ENCODE measurements at regions not wholly inside any gene's neighbourhood (a gene's known extent, or its start where the extent isn't known, plus 50 kb on each side); places are given as distances from the start of the nearest gene placed in this dataset.
"Not testable (repeated sequence)": the region's sequence is repeated elsewhere in the genome, so short reads cannot be mapped to it uniquely, and the experiment has no call there.

DNA sequence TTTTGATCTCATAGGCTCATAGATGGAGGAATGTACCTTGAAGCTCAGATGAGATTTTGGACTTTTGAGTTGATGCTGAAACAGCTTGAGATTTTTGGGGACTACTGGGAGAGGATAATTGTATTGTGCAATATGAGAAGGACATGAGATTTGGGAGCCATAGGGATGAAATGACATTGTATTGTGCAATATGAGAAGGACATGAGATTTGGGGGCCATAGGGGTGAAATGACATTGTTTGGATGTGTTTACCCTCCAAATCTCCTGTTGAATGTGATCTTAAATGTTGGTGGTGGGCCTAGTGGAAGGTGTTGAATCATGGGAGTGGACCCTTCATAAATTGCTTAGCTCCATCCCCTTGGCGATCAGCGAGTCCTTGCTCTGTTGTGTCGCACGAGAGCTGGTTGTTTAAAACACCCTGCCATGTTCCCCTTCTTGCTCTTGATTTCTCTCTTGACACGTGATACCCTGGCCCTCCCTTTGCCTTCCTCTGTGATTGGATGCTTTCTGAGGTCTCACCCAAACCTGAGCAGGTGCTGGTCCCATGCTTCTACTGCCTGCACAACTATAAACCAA is 110.9 kb upstream of the TPTE start:
- not testable (repeated sequence) for H3K4me3 Mint-ChIP-seq; H3K36me3 Mint-ChIP-seq (ENCODE audit: low read depth); H3K27me3 Mint-ChIP-seq; H3K27ac Mint-ChIP-seq; H3K9me3 Mint-ChIP-seq; DNase-seq; ATAC-seq; H3K4me1 Mint-ChIP-seq

DNA sequence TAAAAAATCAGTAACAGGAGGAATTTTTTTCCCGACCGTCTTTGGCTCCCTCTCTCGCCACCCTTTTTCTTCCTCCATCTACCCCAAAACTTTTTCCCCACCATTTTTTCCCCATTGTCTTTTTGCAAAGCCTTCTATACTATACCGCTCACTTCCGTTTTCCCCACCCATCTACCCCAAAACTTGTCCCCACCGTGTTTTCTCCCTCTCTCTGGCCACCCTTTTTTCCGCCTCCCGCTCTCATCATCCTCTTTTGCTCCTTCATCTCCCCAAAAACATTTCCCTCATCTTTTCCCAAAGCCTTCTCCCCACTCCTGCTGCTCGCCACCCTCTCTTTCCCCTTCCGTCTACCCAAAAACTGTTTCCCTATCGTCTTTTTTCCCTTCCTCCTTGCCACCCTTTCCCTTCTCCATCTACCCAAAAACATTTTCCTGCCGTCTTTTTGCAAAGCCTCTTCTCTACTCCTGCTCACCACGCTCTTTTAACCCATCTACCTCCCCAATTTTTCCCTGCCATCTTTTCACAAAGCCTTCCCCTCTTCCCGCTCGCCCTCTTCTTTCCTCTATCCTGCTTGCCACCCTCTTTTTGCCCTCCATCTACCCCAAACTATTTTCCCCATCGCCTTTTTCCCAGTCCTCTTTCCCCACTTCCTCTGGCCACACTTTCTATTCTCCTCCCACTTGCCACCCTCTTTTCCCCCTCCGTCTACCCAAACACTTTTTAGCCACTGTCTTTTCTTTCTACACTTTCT is 109.4 kb upstream of the TPTE start:
- not testable (repeated sequence) for H3K36me3 Mint-ChIP-seq (ENCODE audit: low read depth); H3K27ac Mint-ChIP-seq

DNA sequence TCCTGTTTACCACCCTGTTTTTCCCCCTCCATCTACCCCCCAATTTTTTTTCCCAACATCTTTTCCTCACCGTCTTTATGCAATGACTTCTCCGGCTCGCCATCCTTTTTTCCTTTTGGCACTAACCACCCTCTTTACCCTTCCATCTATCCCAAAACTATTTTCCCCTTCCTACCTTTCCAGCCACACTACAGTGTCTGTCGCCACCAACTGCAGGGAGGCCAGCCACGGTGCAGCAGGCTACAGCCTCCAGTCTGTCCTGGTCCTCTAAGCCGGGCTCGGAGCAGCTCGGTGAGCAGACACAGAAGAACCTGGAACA is 108.5 kb upstream of the TPTE start:
- not testable (repeated sequence) for H3K4me3 Mint-ChIP-seq; H3K27me3 Mint-ChIP-seq; H3K36me3 Mint-ChIP-seq (ENCODE audit: low read depth); H3K4me1 Mint-ChIP-seq; H3K27ac Mint-ChIP-seq; DNase-seq; ATAC-seq; H3K9me3 Mint-ChIP-seq

More for the DNA sequence above, 109.4 kb upstream of the TPTE start:
- H3K27me3 Mint-ChIP-seq, H3K4me3 Mint-ChIP-seq, H3K4me1 Mint-ChIP-seq, DNase-seq, ATAC-seq, H3K9me3 Mint-ChIP-seq: not testable (repeated sequence)

DNA sequence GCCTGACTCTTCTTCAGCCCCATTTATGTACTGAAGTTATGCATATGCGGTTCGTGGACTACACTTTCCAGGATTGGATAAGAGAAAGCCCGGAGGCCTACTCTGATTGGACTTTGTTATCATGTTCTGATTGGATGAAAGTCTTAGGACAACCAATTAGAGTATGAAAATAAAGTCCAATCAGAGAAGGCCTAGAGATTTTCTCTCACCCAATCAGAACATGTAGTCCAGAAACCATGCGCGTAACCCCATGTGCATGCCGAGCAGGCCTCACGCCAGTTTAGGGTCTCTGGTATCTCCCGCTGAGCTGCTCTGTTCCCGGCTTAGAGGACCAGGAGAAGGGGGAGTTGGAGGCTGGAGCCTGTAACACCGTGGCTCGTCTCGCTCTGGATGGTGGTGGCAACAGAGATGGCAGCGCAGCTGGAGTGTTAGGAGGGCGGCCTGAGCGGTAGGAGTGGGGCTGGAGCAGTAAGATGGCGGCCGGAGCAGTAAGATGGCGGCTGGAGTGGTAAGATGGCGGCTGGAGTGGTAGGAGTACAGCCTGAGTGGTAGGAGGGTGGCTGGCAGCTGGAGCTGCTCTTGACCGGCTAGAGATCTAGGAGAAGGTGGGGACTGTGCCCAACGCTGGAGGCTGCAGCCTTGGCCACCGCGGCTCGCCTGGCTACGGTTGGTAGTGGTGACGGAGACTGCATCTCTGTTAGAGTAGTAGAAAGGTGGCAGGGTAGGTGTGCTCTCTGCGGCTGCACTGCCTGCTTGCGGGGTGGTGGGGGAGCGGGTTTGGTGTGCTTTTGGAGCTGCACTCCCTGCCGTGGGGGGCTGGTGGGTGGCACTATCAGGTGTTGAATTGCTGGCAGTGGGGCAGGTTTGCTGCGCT is 107.9 kb upstream of the TPTE start:
- not testable (repeated sequence) for H3K4me1 Mint-ChIP-seq; ATAC-seq; H3K4me3 Mint-ChIP-seq; H3K27me3 Mint-ChIP-seq; DNase-seq; H3K36me3 Mint-ChIP-seq (ENCODE audit: low read depth); H3K9me3 Mint-ChIP-seq; H3K27ac Mint-ChIP-seq

DNA sequence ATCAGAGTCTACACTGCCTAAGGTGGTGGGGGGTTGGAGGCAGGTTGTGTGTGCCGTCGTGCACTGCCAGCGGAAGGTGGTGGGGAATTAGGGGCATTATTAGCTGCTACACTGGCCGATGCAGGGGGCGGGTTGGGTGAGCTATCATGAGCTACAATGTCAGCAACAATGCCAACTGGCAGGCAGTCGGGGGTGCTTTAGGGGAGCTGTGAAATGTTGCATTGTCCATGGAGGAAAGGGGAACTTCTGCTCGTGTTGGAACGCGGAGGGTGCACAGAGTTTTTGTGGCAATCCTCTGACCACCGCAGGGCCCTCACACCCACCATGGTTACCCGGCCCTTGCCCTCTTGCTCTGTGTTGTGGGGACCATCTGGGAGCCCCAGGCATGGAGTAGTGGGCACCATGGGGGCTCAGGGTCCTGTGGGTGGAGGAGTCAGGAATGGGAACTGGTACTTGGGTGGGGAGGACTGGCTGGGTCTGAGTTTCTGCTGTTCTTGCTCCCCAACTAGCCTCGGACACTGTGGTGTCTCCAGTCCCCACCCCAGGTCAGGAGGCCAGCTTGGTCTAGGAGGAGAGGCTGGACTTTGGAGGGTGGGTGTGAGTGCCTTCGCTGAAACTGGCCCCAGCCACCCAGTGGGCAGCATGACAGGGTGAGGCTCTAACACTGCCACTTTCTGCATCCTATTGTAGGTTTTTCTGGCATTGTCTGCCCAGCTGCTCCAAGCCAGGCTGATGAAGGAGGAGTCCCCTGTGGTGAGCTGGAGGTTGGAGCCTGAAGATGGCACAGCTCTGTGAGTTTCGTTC is 107.1 kb upstream of the TPTE start:
- H3K4me3 Mint-ChIP-seq; H3K9me3 Mint-ChIP-seq; H3K4me1 Mint-ChIP-seq; H3K27me3 Mint-ChIP-seq; H3K36me3 Mint-ChIP-seq (ENCODE audit: low read depth); ATAC-seq; DNase-seq; H3K27ac Mint-ChIP-seq: not testable (repeated sequence)

DNA sequence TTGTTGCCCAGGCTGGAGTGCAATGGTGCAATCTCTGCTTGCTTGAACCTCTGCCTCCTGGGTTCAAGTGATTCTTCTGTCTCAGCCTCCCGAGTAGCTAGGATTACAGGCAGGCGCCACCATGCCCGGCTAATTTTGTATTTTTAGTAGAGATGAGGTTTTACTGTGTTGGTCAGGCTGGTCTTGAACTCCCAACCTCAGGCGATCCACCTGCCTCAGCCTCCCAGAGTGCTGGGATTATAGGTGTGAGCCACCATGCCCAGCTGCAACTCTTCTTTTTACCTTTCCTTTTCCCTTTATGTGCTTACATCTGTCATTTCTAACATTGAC is 106.5 kb upstream of the TPTE start:
- not testable (repeated sequence) for H3K9me3 Mint-ChIP-seq; H3K4me3 Mint-ChIP-seq; H3K4me1 Mint-ChIP-seq; ATAC-seq; H3K27ac Mint-ChIP-seq; H3K36me3 Mint-ChIP-seq (ENCODE audit: low read depth); DNase-seq; H3K27me3 Mint-ChIP-seq

DNA sequence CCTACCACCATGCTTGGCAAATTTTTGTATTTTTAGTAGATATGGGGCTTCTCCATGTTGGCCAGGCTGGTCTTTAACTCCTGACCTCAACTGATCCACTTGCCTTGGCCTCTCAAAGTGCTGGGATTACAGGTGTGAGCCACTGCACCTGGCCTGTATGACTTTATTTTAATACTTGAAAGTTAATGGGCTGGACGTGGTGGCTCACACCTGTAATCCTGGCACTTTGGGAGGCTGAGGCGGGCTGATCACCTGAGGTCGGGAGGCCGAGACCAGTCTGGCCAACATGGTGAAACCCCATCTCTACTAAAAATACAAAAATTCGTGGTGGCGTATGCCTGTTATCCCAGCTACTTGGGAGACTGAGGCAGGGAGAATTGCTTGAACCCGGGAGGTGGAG is 105.9 kb upstream of the TPTE start:
- H3K27me3 Mint-ChIP-seq; ATAC-seq; H3K4me3 Mint-ChIP-seq; H3K27ac Mint-ChIP-seq; H3K9me3 Mint-ChIP-seq; H3K4me1 Mint-ChIP-seq; H3K36me3 Mint-ChIP-seq (ENCODE audit: low read depth); DNase-seq: not testable (repeated sequence)

DNA sequence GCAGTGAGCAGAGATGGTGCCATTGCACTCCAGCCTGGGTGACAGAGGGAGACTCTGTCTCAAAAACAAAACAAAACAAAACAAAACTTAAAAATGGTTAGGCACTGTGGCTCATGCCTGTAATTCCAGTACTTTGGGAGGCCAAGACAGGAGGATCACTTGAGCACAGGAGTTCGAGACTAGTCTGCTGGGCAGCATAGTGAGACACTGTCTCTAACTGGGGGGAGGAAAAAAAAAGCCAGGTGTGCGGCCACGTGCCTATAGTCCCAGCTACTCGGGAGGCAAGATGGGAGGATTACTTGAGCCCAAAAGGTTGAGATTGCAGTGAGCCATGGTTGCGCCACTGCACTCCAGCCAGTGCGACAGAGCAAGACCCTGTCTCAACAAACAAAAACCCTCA is 105.5 kb upstream of the TPTE start:
- H3K36me3 Mint-ChIP-seq (ENCODE audit: low read depth); H3K9me3 Mint-ChIP-seq; H3K27ac Mint-ChIP-seq; H3K27me3 Mint-ChIP-seq; H3K4me3 Mint-ChIP-seq; H3K4me1 Mint-ChIP-seq; DNase-seq: not testable (repeated sequence)
- ATAC-seq = peak; percentile 4

DNA sequence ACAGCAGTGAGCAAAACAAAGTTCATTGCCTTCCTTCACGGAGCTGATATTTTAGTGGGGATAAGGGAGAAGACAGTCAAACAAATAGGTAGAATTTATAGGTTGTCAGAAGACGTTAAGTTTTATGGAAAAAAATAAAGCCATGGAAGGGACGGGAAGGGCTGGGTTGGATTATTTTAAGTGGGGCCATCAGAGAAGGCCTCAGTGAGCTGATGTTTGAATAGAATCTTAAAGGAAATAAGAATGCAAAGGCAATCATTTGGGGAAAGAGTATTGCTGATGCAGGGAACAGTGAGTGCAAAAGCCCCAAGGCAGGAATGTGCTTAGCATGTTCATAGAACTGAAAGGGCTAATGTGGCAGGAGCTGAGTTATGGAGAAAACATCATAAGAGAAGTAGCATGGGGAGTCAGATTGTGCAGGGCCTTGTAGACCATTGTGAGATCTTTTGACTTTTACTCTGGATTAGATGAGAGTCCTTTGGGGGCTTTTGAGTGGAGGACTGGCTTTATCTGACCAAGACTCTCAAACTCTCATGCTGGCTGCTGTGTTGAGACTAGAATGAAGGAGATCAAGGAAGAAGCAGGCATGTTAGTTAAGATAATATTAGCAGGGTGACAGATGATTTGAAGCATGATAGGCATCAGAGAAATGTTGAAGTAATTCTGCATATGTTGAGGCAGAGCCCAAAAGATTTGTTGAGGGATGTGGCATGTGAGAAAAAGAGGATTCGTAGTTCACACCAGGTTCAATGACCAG is 104.5 kb upstream of the TPTE start:
- not testable (repeated sequence) for H3K4me3 Mint-ChIP-seq; H3K36me3 Mint-ChIP-seq (ENCODE audit: low read depth); H3K4me1 Mint-ChIP-seq; H3K27me3 Mint-ChIP-seq; H3K27ac Mint-ChIP-seq; DNase-seq; H3K9me3 Mint-ChIP-seq
- peak; percentile 7 for ATAC-seq

DNA sequence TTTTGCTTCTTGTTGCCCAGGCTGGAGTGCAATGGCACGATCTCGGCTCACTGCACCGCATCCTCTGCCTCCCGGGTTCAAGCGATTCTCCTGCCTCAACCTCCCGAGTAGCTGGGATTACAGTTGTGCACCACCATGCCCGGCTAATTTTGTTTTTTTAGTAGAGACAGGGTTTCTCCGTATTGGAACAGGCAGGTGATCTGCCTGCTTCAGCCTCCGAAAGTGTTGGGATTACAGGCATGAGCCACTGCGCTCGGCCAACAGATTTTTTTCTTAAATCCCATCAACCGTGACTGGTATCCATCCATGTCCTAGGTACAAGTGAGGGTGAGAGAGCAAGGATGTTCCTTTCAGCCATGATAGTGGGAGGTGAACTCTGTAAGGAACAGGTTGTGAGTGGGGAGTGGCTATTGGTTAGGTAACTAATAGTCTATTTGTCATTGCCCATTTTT is 103.8 kb upstream of the TPTE start:
- H3K4me1 Mint-ChIP-seq; DNase-seq; H3K27ac Mint-ChIP-seq; H3K4me3 Mint-ChIP-seq; H3K36me3 Mint-ChIP-seq (ENCODE audit: low read depth); ATAC-seq; H3K27me3 Mint-ChIP-seq; H3K9me3 Mint-ChIP-seq: not testable (repeated sequence)

DNA sequence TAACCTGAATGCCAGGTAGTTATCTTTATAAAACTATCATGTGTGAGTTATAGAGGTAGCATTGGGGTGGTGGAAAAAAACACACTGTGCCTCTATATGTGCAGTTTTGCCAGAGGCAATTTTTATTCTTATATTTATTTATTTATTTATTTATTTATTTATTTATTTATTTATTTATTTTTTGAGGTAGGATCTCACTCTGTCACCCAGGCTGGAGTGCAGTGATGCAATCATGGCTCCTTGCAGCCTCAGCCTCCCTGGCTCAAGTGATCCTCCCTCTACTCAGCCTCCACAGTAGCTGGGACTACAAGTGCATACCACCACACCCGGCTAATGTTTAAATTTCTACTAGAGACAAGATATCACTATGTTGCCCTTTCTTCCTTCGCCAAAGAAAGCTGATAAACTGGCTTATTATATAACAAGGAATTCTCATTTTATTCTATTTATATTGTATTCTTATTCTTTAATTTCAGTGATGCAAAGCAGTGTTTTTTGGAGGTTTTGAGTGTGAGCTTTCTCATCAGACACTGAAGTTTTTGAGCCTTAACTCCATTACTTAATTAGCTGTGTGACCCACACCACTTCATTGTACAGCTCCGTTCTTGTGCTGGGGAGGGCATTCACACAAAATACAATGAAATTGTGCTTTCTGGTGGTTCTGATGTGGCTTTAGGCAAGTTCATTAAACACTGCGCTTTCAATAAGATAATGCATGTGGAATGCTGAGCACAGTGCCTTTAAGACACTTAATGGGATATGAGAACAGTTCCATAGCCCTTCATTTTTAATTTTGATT is 102.9 kb upstream of the TPTE start:
- not testable (repeated sequence) for H3K27ac Mint-ChIP-seq; H3K36me3 Mint-ChIP-seq (ENCODE audit: low read depth); ATAC-seq; H3K27me3 Mint-ChIP-seq; H3K4me3 Mint-ChIP-seq; DNase-seq; H3K9me3 Mint-ChIP-seq; H3K4me1 Mint-ChIP-seq

DNA sequence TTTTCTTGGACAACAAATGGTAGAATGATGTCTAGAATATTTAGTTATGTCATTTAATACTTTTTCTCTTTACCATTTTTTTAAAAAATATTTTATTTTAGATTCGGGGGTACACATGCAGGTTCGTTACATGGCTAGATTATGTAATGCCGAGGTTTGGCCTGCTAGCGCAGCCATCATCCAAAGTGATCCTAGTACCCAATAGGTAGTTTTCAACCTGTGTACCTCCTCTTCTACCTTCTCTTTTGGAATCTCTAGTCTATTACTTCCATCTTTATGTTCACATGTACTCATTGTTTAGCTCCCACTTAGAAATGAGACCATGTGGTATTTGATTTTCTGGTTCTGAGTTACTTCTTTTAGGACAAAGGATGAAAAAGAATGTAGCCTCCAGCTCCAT is 100.2 kb upstream of the TPTE start:
- not testable (repeated sequence) for H3K36me3 Mint-ChIP-seq (ENCODE audit: low read depth); DNase-seq; H3K4me3 Mint-ChIP-seq; H3K9me3 Mint-ChIP-seq; H3K4me1 Mint-ChIP-seq; H3K27me3 Mint-ChIP-seq; H3K27ac Mint-ChIP-seq; ATAC-seq

DNA sequence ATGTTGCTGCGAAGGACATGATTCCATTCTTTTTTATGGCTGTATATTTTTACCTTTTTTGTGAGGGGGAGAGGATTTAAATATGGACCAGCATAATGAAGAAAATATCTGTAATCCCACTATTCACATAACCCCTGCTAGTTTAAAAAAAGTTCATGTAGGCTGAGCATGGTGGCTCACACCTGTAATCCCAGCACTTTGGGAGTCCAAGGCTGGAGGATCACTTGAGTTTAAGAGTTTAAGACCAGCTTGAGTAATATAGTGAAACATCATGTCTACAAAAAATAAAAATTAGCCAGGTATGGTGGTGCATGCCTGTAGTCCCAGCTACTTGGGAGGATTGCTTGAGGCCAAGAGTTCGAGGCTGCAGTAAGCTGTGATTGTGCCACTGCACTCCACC is 99.8 kb upstream of the TPTE start:
- H3K27me3 Mint-ChIP-seq; H3K9me3 Mint-ChIP-seq; H3K36me3 Mint-ChIP-seq (ENCODE audit: low read depth); H3K4me3 Mint-ChIP-seq; H3K27ac Mint-ChIP-seq; H3K4me1 Mint-ChIP-seq; DNase-seq; ATAC-seq: not testable (repeated sequence)
